Ishikawa (cell line): ENCODE measurements at regions not wholly inside any gene's neighbourhood (a gene's known extent, or its start where the extent isn't known, plus 50 kb on each side); places are given as distances from the start of the nearest gene placed in this dataset.

Source experiments
- CEBPB ChIP-seq: IDR thresholded peaks from 2 replicates; pipeline ENCODE4 v1.6.1; 2012
- CREB1 ChIP-seq: IDR thresholded peaks from 2 replicates; pipeline ENCODE4 v1.6.1; 2012; ENCODE audit warnings: low read depth
- EGR1 ChIP-seq: IDR thresholded peaks from 2 replicates; pipeline ENCODE4 v1.6.1; 2012
- EP300 ChIP-seq: IDR thresholded peaks from 2 replicates; pipeline ENCODE4 v1.6.1; 2012; ENCODE audit warnings: borderline replicate concordance
- FOXM1 ChIP-seq: IDR thresholded peaks from 2 replicates; pipeline ENCODE4 v1.6.1; 2012; ENCODE audit warnings: low read depth, borderline replicate concordance
- MAX ChIP-seq: IDR thresholded peaks from 2 replicates; pipeline ENCODE4 v1.6.1; 2012
- NFIC ChIP-seq: IDR thresholded peaks from 2 replicates; pipeline ENCODE4 v1.6.1; 2012
- RAD21 ChIP-seq: IDR thresholded peaks from 2 replicates; pipeline ENCODE4 v1.6.1; 2012; ENCODE audit warnings: low read depth
- TAF1 ChIP-seq: IDR thresholded peaks from 2 replicates; pipeline ENCODE4 v1.6.1; 2012; ENCODE audit warnings: low read depth, mild to moderate bottlenecking
- TCF12 ChIP-seq: IDR thresholded peaks from 2 replicates; pipeline ENCODE4 v1.6.1; 2012; ENCODE audit warnings: low read depth
- TEAD4 ChIP-seq: IDR thresholded peaks from 2 replicates; pipeline ENCODE4 v1.6.1; 2012
- USF1 ChIP-seq: IDR thresholded peaks from 2 replicates; pipeline ENCODE4 v1.6.1; 2012
- YY1 ChIP-seq: IDR thresholded peaks from 2 replicates; pipeline ENCODE4 v1.6.1; 2012; ENCODE audit warnings: low read depth
- ZBTB7A ChIP-seq: IDR thresholded peaks from 2 replicates; pipeline ENCODE4 v1.6.1; 2012; ENCODE audit warnings: low read depth
- TF ChIP-seq, protein P1 (sequence below): IDR thresholded peaks from 2 replicates; pipeline ENCODE4 v1.6.1; 2012; ENCODE audit warnings: low read depth, mild to moderate bottlenecking

DNA sequence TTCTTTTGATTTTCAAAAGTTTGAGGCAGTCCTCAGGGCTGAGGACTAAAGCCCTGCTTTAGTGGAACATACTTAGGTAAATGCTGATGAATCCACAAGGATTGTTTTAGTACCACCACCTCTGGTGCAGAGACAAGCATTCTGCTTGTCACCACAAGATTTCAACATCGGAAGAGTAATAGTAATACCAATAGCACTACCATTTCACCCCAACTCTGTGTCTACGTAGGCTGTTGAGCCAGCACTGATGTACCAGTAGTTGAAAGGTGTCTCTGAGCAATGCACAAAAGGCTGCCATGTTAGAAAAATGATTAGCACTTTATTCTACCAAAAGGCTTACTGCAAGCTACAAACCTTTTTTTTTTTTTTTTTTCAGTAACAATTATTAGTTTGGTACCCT, 213.2 kb upstream of the SLC24A2 start:
- TF ChIP-seq NFIC = no peak
- TF ChIP-seq MAX = no peak
- no peak for TF ChIP-seq RAD21
- no peak for TF ChIP-seq FOXM1
- TF ChIP-seq EGR1 = no peak
- TF ChIP-seq TEAD4 = no peak
- TF ChIP-seq USF1 = no peak

GRCh38 chr9:20001058-20001457, 212.2 kb upstream of the SLC24A2 start:
- TF ChIP-seq USF1 (no peak), NFIC (no peak)

- TF ChIP-seq CREB1 = no peak
- no peak for TF ChIP-seq NFIC
- no peak for TF ChIP-seq MAX
- TF ChIP-seq, protein P1, sequence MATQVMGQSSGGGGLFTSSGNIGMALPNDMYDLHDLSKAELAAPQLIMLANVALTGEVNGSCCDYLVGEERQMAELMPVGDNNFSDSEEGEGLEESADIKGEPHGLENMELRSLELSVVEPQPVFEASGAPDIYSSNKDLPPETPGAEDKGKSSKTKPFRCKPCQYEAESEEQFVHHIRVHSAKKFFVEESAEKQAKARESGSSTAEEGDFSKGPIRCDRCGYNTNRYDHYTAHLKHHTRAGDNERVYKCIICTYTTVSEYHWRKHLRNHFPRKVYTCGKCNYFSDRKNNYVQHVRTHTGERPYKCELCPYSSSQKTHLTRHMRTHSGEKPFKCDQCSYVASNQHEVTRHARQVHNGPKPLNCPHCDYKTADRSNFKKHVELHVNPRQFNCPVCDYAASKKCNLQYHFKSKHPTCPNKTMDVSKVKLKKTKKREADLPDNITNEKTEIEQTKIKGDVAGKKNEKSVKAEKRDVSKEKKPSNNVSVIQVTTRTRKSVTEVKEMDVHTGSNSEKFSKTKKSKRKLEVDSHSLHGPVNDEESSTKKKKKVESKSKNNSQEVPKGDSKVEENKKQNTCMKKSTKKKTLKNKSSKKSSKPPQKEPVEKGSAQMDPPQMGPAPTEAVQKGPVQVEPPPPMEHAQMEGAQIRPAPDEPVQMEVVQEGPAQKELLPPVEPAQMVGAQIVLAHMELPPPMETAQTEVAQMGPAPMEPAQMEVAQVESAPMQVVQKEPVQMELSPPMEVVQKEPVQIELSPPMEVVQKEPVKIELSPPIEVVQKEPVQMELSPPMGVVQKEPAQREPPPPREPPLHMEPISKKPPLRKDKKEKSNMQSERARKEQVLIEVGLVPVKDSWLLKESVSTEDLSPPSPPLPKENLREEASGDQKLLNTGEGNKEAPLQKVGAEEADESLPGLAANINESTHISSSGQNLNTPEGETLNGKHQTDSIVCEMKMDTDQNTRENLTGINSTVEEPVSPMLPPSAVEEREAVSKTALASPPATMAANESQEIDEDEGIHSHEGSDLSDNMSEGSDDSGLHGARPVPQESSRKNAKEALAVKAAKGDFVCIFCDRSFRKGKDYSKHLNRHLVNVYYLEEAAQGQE = no peak
- TF ChIP-seq YY1 = no peak
- TF ChIP-seq ZBTB7A = no peak
- no peak for TF ChIP-seq EGR1
- no peak for TF ChIP-seq EP300
- TF ChIP-seq CEBPB = no peak
- no peak for TF ChIP-seq TEAD4
- TF ChIP-seq TAF1 = no peak
- TF ChIP-seq USF1 = no peak
Observed at GRCh38 chr9:19999491-20000057, 210.7 kb upstream of the SLC24A2 start.

DNA sequence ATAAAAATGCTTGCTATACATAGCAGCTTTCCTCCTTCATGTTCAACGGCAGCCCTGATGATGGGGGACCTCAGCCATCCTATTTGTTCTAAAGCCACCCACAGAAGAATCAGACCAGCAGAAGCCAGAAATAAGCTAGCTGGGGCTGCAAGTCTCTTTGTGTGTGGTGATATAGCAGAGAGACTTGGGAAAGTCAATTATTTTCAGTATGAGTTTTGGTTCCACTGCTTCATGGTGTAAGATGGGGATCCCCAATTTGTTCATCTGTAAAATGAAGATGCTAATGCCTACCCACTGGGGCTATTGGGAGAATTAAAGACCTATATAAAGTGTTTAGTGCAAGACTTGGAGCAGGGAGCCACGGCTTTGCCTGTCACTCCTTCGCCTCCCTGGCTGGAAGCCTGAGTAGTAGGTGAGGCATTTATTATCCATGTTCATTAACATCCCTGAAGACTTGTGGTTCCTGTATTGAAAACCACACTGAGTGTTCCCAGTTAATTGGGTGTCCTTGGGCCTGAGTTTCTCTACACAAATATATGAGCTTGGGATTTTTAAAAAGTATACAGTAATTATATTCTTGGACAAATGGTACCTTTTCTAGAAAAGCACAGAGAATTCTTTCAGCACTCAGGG, 210.1 kb upstream of the SLC24A2 start:
- TF ChIP-seq TCF12 = no peak
- TF ChIP-seq RAD21 = no peak
- no peak for TF ChIP-seq EGR1
- TF ChIP-seq CEBPB = no peak
- TF ChIP-seq TEAD4 = no peak
- no peak for TF ChIP-seq ZBTB7A
- TF ChIP-seq MAX = no peak
- no peak for TF ChIP-seq YY1
- TF ChIP-seq, protein P1 = no peak
- no peak for TF ChIP-seq NFIC
- TF ChIP-seq EP300 = no peak
- no peak for TF ChIP-seq USF1
- no peak for TF ChIP-seq TAF1
- TF ChIP-seq CREB1 = no peak
- no peak for TF ChIP-seq FOXM1

GRCh38 chr9:19998153-19998552, 209.3 kb upstream of the SLC24A2 start:
- TF ChIP-seq ZBTB7A (no peak), RAD21 (no peak), CREB1 (no peak), FOXM1 (no peak)

GRCh38 chr9:19995619-19996018, 206.8 kb upstream of the SLC24A2 start:
- TF ChIP-seq TEAD4 (no peak), YY1 (no peak), FOXM1 (no peak), NFIC (no peak), CREB1 (no peak), CEBPB (no peak), EP300 (no peak), EGR1 (no peak), USF1 (no peak), ZBTB7A (no peak), TCF12 (no peak), TAF1 (no peak), MAX (no peak), RAD21 (no peak)
- TF ChIP-seq, protein P1 = no peak
